Kidney (tissue), 13 donors: ENCODE measurements at regions not wholly inside any gene's neighbourhood (a gene's known extent, or its start where the extent isn't known, plus 50 kb on each side); places are given as distances from the start of the nearest gene placed in this dataset.

Experiments used
- DNase-seq, 5 donors: peaks; one replicate each; pipeline ENCODE4 v3.0.0-alpha.2; 2013 to 2020
- FAIRE-seq: peaks from 2 replicates; lab custom pipeline; 2012; peaks lifted over from hg19 to GRCh38; lab: Jason Lieb, UNC
- H3K27ac ChIP-seq, 2 donors: one replicate each; pipeline ENCODE4 v1.7.0; 2013; ENCODE audit warnings: low read depth in 2 of 2, low read length in 2 of 2, inconsistent platforms in 1 of 2
- H3K27me3 ChIP-seq: one replicate; pipeline ENCODE4 v1.7.1; 2013; ENCODE audit warnings: low read length, inconsistent platforms; ENCODE audit not compliant: control insufficient read depth, insufficient read depth
- H3K36me3 ChIP-seq, 3 donors: one replicate each; pipeline versions ENCODE4 v1.7.0 to v1.7.1; 2013; ENCODE audit warnings: low read length in 3 of 3, control low read depth in 1 of 3, inconsistent platforms in 1 of 3; ENCODE audit not compliant: insufficient read depth in 3 of 3, control insufficient read depth in 2 of 3
- H3K4me1 ChIP-seq, 3 donors: one replicate each; pipeline versions ENCODE4 v1.7.0 to v1.7.1; 2013; ENCODE audit warnings: low read length in 3 of 3, inconsistent platforms in 1 of 3, low read depth in 1 of 3; ENCODE audit not compliant: control insufficient read depth in 2 of 3, insufficient read depth in 2 of 3
- H3K4me3 ChIP-seq, 3 donors: one replicate each; pipeline versions ENCODE4 v1.7.0 to v1.8.1; 2013; ENCODE audit warnings: low read length in 3 of 3, control low read depth in 1 of 3, inconsistent platforms in 1 of 3
- H3K9ac ChIP-seq, 3 donors: one replicate each; pipeline versions ENCODE4 v1.7.0 to v1.7.1; 2013; ENCODE audit warnings: low read length in 3 of 3, control low read depth in 1 of 3, inconsistent platforms in 1 of 3
- H3K9me3 ChIP-seq, 3 donors: one replicate each; pipeline versions ENCODE4 v1.7.0 to v1.7.1; 2013; ENCODE audit warnings: low read length in 3 of 3, control low read depth in 1 of 3, inconsistent platforms in 1 of 3; ENCODE audit not compliant: control insufficient read depth in 2 of 3, insufficient read depth in 1 of 3
- intact Hi-C: fragments of 100-400 bp; cut with DNase I; formaldehyde crosslinking; loops from one replicate; pipeline ENCODE4 v1.11.1; 2022
- TF ChIP-seq, protein P1 (sequence below): IDR thresholded peaks from 3 replicates; pipeline ENCODE4 v1.5.1; 2012; ENCODE audit warnings: mild to moderate bottlenecking, moderate library complexity, borderline replicate concordance; ENCODE audit not compliant: insufficient read depth; ENCODE audit errors: extremely low read depth
- donor health status: control.
- donor health status: control.
- donor health status: control.
- donor health status: control.
- donor health status: control.
- donor health status: DM: yes; HTN: yes; CAD: no.
- donor health status: Normal renal cell carcinoma (clear cell type).

DNA sequence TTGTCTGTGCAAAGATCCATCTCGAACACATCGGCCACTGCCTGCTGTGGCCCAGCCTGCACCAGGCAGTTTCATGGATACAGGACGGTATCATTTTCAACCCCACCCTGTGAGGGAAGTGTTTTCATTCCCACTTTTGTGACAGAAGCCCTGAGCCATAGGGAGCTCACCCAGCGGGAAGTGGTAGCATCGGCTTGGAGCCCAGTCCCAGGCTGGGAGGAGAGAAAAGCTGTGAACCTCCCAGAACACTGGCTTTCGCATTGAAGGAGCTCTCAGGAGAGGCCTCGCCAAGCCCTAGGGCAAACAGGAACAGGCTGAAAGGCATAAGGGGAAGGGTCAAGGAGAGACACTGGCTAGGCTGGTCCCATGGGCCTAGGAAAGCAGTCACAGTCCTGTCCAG lies 166.1 kb downstream of the TFCP2L1 start:
- H3K27me3 ChIP-seq, result no peaks in the 10 kb centered on the region
- intact Hi-C loops, result no loop called here
- H3K4me1 ChIP-seq, result peaks cover 0 to 9% (median 2%) of the 10 kb centered on the region in 3 donors
- no peak overlapping the region for H3K9ac ChIP-seq
- TF ChIP-seq, protein P1, sequence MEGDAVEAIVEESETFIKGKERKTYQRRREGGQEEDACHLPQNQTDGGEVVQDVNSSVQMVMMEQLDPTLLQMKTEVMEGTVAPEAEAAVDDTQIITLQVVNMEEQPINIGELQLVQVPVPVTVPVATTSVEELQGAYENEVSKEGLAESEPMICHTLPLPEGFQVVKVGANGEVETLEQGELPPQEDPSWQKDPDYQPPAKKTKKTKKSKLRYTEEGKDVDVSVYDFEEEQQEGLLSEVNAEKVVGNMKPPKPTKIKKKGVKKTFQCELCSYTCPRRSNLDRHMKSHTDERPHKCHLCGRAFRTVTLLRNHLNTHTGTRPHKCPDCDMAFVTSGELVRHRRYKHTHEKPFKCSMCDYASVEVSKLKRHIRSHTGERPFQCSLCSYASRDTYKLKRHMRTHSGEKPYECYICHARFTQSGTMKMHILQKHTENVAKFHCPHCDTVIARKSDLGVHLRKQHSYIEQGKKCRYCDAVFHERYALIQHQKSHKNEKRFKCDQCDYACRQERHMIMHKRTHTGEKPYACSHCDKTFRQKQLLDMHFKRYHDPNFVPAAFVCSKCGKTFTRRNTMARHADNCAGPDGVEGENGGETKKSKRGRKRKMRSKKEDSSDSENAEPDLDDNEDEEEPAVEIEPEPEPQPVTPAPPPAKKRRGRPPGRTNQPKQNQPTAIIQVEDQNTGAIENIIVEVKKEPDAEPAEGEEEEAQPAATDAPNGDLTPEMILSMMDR, result no peak
- no peak for DNase-seq
- no peaks in the 10 kb centered on the region for H3K36me3 ChIP-seq
- no peaks in the 10 kb centered on the region for H3K9me3 ChIP-seq
- H3K4me3 ChIP-seq, result no peak overlapping the region
- no peak overlapping the region for H3K27ac ChIP-seq
- FAIRE-seq, result no peak

DNA sequence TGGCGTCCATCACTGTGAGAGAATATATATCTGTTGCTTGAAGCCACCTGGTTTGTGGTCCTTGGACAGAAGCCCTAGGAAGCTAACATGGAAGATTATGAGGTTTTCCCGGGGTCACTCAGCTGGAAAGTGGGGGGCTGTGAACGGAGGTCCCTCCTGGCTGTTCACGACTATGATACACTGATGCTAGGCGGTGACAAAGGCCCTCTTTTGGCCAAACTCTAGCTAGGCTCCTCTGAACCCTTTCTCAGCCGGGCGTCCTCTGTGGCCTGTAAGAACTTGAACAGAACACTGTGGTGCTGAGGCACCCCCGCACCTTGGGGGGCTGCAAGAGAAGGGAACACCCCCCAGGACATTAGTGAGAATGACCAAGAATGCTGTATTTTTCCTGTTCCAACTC lies 164.6 kb downstream of the TFCP2L1 start:
- Histone ChIP-seq H3K9me3 (no peaks in the 10 kb centered on the region), H3K4me3 (no peak overlapping the region), H3K36me3 (no peaks in the 10 kb centered on the region), H3K4me1 (peaks cover 0 to 9% (median 2%) of the 10 kb centered on the region in 3 donors), H3K27me3 (no peaks in the 10 kb centered on the region), H3K9ac (no peak overlapping the region), H3K27ac (no peak overlapping the region)
- FAIRE-seq (no peak), DNase-seq (no peak)
- intact Hi-C loops, result no loop called here
- TF ChIP-seq, protein P1, result no peak

DNA sequence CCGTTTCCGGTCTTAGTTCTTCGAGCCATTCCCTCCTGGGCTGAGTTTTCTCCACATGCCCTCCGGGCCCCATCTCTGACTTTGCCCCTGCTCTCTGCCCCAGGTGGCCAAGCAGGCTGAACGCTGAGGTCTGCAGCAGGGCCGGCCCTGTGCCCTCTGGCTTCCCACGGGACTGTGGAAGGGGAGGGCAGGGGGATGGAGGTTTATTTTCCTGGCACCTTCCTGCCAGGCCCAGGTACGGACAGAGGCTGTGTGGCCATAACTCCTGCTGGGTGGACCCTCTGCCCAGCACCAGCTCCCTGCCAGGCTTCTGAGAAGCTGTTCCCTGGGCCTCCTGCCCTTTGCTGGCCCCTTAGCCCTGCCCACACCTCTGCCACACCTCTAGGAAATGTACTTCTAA lies 164.0 kb downstream of the TFCP2L1 start:
- DNase-seq, result peak in 1 of 5 donors; percentile 64
- no peak overlapping the region for H3K27ac ChIP-seq
- no peak overlapping the region for H3K9ac ChIP-seq
- no peaks in the 10 kb centered on the region for H3K9me3 ChIP-seq
- intact Hi-C loops, result no loop called here
- H3K27me3 ChIP-seq, result no peaks in the 10 kb centered on the region
- no peak overlapping the region for H3K4me3 ChIP-seq
- peaks cover 0 to 9% (median 2%) of the 10 kb centered on the region in 3 donors for H3K4me1 ChIP-seq
- H3K36me3 ChIP-seq, result no peaks in the 10 kb centered on the region
- no peak for FAIRE-seq
- TF ChIP-seq, protein P1, result no peak

DNA sequence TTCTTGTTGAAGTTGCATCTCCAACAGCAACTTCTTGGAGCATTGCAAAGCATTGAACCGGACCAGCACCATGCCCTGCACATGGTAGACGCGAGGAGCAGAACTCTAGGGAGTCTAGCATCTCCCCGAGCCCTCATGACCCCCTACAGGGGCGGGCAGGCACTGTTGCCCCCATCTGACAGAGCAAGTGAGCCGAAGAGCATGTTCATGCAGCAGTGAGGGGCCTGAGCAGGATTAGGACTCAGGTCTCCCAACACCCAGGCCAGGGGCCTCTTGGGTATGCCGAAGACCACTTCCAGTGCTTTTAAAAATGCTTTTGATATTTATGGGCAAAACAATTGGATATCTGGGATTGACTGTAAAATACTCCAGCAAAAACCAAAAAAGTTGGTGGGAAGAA lies 163.3 kb downstream of the TFCP2L1 start:
- intact Hi-C loops, result no loop called here
- Histone ChIP-seq H3K27ac (no peak overlapping the region), H3K27me3 (no peaks in the 10 kb centered on the region), H3K4me1 (peaks cover 0 to 9% (median 2%) of the 10 kb centered on the region in 3 donors), H3K4me3 (no peak overlapping the region), H3K9me3 (no peaks in the 10 kb centered on the region), H3K9ac (no peak overlapping the region), H3K36me3 (no peaks in the 10 kb centered on the region)
- TF ChIP-seq, protein P1, result no peak
- no peak for FAIRE-seq
- DNase-seq, result no peak
